ENCODE measurements at regions not wholly inside any gene's neighbourhood (a gene's known extent, or its start where the extent isn't known, plus 50 kb on each side); places are given as distances from the start of the nearest gene placed in this dataset.
A peak's percentile ranks its signal among the peaks of the same experiment; 100 is the strongest.
"Not testable (repeated sequence)": the region's sequence is repeated elsewhere in the genome, so short reads cannot be mapped to it uniquely, and the experiment has no call there.

DNA sequence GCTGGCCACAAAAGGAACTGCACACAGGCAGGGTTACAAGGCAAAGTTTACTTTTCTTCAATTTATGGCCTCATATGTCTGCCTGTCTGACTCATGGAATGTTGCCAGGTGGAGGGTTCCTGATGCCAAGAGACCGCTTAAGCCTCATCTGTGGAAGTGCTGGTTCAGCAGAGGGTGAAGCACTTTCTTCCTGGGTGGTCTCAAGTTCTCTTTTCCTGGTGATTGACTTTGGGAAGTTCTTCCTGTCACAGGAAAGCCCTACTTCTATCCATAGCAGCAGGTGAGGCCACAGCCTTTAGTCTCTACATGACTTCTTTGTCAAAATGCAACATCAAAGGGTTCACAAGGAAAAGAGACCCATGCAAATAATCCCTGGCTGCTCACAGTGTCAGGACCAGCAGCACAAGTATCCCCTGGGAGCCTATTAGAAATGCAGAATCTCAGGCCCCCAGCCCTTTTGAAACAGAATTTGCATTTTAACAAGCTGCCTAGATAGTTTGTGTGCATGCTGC is 81.4 kb upstream of the IGFBP7 start:
- no peak for TF ChIP-seq CTCF (IDR thresholded peaks at IDR 0.05; ENCODE audit: control insufficient read depth, extremely low read depth, insufficient read depth)
- no peak overlapping the region for H3K4me3 ChIP-seq (ENCODE audit: low read depth, low read length)
- DNase-seq (ENCODE audit: low read depth) = peak; percentile 46

- no peak for DNase-seq (ENCODE audit: low read depth)
- TF ChIP-seq CTCF (IDR thresholded peaks at IDR 0.05; ENCODE audit: control insufficient read depth, extremely low read depth, insufficient read depth) = peak; percentile 32; the same call in 1 of the 2 replicates
- H3K4me3 ChIP-seq (ENCODE audit: low read depth, low read length) = no peak overlapping the region
Observed at GRCh38 chr4:57190601-57191481, 80.7 kb upstream of the IGFBP7 start.

GRCh38 chr4:57187246-57187645 is 77.1 kb upstream of the IGFBP7 start:
- H3K4me3 ChIP-seq (ENCODE audit: low read depth, low read length) = no peak overlapping the region
- TF ChIP-seq CTCF (IDR thresholded peaks at IDR 0.05; ENCODE audit: control insufficient read depth, extremely low read depth, insufficient read depth) = no peak
- DNase-seq (ENCODE audit: low read depth) = no peak

DNA sequence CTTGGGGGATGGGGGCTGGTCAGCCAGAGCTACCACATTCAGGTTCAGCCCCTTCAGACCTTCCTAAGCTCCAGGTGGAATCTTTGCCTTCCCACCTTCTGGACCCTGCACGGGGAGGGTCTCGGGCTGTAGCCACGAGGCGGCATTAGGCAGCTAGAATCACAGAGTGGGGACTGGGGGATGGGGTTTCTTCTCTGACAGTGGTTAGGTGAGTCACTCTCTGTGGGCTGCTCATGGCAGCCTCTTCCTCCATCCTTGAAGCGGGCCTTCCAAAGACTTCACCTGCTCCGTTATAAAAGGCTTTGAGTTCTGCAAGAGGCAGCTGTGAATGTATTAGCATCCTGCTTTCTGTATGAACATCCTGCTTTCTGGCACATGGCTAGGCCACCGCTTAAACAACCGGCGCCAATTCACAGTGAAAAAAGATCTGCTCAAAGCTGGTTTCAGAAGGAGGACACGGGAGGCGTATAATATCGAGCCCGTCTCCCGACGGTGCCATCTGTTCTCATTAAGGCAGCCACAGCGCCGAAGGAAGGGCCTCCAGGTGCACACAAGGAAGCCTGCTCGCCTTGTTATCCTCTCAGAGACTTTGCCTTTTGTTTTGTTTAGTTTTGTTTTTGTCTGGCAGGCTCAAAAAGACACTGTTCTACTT is 74.3 kb upstream of the IGFBP7 start:
- H3K4me3 ChIP-seq (ENCODE audit: low read depth, low read length) = no peak overlapping the region
- no peak for DNase-seq (ENCODE audit: low read depth)
- TF ChIP-seq CTCF (IDR thresholded peaks at IDR 0.05; ENCODE audit: control insufficient read depth, extremely low read depth, insufficient read depth) = no peak

DNA sequence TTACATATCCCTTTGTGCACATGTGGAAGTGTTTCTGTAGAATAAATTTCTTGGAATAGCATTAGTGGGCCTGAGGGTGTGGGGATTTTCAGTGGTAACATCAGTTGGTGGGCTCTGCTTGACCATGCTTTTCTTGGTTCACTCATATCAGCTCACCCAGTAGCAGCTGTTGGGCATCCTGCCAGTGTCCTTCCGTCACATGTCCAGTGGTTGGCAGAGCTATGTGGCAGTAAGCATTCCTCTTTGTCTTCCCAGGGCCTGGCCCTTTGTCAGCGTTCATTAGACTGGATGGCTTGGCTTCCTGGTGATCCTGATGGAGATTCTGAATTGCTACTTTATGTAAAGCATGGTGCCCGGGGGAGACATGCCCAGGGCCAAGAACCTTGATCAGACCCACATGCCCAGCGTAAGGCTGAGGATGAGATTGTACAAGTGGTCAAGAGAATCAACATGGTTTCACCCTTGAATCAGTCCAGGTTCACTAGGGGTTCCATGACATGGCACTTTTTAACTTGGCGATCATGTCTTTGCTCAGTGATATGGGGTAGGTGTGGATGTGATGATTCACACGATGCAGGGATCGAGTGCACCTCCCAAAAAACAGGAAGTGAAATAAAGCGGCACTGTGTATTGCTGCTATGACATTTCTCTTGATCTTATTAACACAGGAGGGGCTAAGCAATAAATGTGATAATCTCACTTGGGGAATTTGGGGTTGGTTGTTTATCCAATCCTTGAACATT is 72.1 kb upstream of the IGFBP7 start:
- DNase-seq (ENCODE audit: low read depth) = no peak
- TF ChIP-seq CTCF (IDR thresholded peaks at IDR 0.05; ENCODE audit: control insufficient read depth, extremely low read depth, insufficient read depth) = no peak
- no peak overlapping the region for H3K4me3 ChIP-seq (ENCODE audit: low read depth, low read length)

GRCh38 chr4:57173136-57173535 is 63.0 kb upstream of the IGFBP7 start:
- not testable (repeated sequence) for H3K4me3 ChIP-seq (ENCODE audit: low read depth, low read length); DNase-seq (ENCODE audit: low read depth)

GRCh38 chr4:57172065-57172464 is 61.9 kb upstream of the IGFBP7 start:
- DNase-seq (ENCODE audit: low read depth) = no peak
- TF ChIP-seq CTCF (IDR thresholded peaks at IDR 0.05; ENCODE audit: control insufficient read depth, extremely low read depth, insufficient read depth) = no peak
- no peak overlapping the region for H3K4me3 ChIP-seq (ENCODE audit: low read depth, low read length)

Measured in LNCaP clone FGC (cell line).